HEK293T (cell line): ENCODE measurements at regions not wholly inside any gene's neighbourhood (a gene's known extent, or its start where the extent isn't known, plus 50 kb on each side); places are given as distances from the start of the nearest gene placed in this dataset.

Experiments
- FOXA1 ChIP-seq: fragments of 450-650 bp; IDR thresholded peaks from 2 replicates; pipeline ENCODE4 v1.6.1; 2016; ENCODE audit warnings: mild to moderate bottlenecking
- HDGF ChIP-seq: fragments of 450-650 bp; IDR thresholded peaks from 2 replicates; pipeline ENCODE4 v1.6.1; 2017; ENCODE audit warnings: antibody characterized with exemption, borderline replicate concordance
- NFRKB ChIP-seq: fragments of 450-650 bp; IDR thresholded peaks from 2 replicates; pipeline ENCODE4 v1.6.1; 2016; ENCODE audit warnings: mild to moderate bottlenecking, moderate library complexity
- SUZ12 ChIP-seq: fragments of 450-650 bp; IDR thresholded peaks from 2 replicates; pipeline ENCODE4 v1.6.1; 2016; ENCODE audit warnings: mild to moderate bottlenecking

GRCh38 chr4:86452924-86453531 is 93.2 kb upstream of the MAPK10 start:
- TF ChIP-seq FOXA1, result no peak
- no peak for TF ChIP-seq HDGF
- no peak for TF ChIP-seq SUZ12
- no peak for TF ChIP-seq NFRKB
